Vagina (tissue), 2 donors: ENCODE measurements at regions not wholly inside any gene's neighbourhood (a gene's known extent, or its start where the extent isn't known, plus 50 kb on each side); places are given as distances from the start of the nearest gene placed in this dataset.

Source experiments
- CTCF ChIP-seq, 3 experiments: fragments of 450-650 bp in 2 of 3; fragments of 200-600 bp in 1 of 3; sonication (generic) in 1 of 3; IDR thresholded peaks; one replicate each; pipeline ENCODE4 v1.5.1; 2017 to 2019; ENCODE audit warnings: antibody characterized with exemption in 3 of 3, mild to moderate bottlenecking in 2 of 3, moderate library complexity in 2 of 3
- POLR2AphosphoS5 ChIP-seq, 2 donors: sonication (generic); formaldehyde crosslinking; IDR thresholded peaks; one replicate each; pipeline ENCODE4 v1.9.0; 2017; ENCODE audit warnings: antibody characterized with exemption in 2 of 2, mild to moderate bottlenecking in 2 of 2, low read depth in 1 of 2; ENCODE audit not compliant: insufficient read depth in 1 of 2

GRCh38 chr22:49202226-49202625 is 625.4 kb downstream of the BRD1 start:
- TF ChIP-seq CTCF (IDR thresholded peaks at IDR 0.05) (no peak), POLR2AphosphoS5 (IDR thresholded peaks at IDR 0.05; ENCODE audit: insufficient read depth in 1 of 2, low read depth in 1 of 2) (no peak)
